PC-3 (cell line): ENCODE measurements at regions not wholly inside any gene's neighbourhood (a gene's known extent, or its start where the extent isn't known, plus 50 kb on each side); places are given as distances from the start of the nearest gene placed in this dataset.

Experiments used
- ATAC-seq: fragments of 200-7000 bp; cut with Tn5 transposase; 2 replicates; pipeline ENCODE4 v1.9.1; 2020; ENCODE audit warnings: mild to moderate bottlenecking, moderate library complexity
- BruUV-seq: library from RNA; stranded (reverse); fragments of 400-500 nt; replicated peaks from 2 replicates; lab custom pipeline; 2021; lab: Mats Ljungman, UMichigan
- CTCF ChIA-PET: fragments of 300-600 bp; sonication (Branson Sonifier 250); formaldehyde crosslinking; loops from one replicate; lab custom pipeline; 2022; ENCODE audit warnings: antibody characterized with exemption; lab: Charles Lee
- POLR2A ChIA-PET: fragments of 300-600 bp; sonication (Branson Sonifier 250); formaldehyde crosslinking; loops from one replicate; lab custom pipeline; 2022; ENCODE audit warnings: antibody characterized with exemption; ENCODE audit not compliant: unreplicated experiment; lab: Charles Lee
- DNase-seq: peaks from one replicate; pipeline ENCODE4 v3.0.0-alpha.2; 2015
- H2AFZ ChIP-seq: fragments of 300-600 bp; sonication (generic); 2 replicates; pipeline ENCODE4 v1.6.0; 2016; ENCODE audit warnings: antibody characterized with exemption, low read length
- H3F3A ChIP-seq: fragments of 300-600 bp; sonication (generic); one replicate; pipeline ENCODE4 v1.6.0; 2017; ENCODE audit warnings: antibody characterized with exemption, low read length, control low read depth, mild to moderate bottlenecking; ENCODE audit not compliant: unreplicated experiment
- H3K27ac ChIP-seq: fragments of 300-600 bp; sonication (generic); 2 replicates; pipeline ENCODE4 v1.5.1; 2016; ENCODE audit warnings: mild to moderate bottlenecking, low read length
- H3K27me3 ChIP-seq: fragments of 300-600 bp; sonication (generic); 2 replicates; pipeline ENCODE4 v1.6.1; 2016; ENCODE audit warnings: low read length, mixed read lengths
- H3K36me3 ChIP-seq: fragments of 300-600 bp; sonication (generic); 2 replicates; pipeline ENCODE4 v1.6.1; 2016; ENCODE audit warnings: low read depth, mixed run types, low read length, mixed read lengths
- H3K4me1 ChIP-seq: fragments of 300-600 bp; sonication (generic); 2 replicates; pipeline ENCODE4 v1.5.1; 2016; ENCODE audit warnings: low read length; ENCODE audit not compliant: insufficient read depth
- H3K4me2 ChIP-seq: fragments of 300-600 bp; sonication (generic); 2 replicates; pipeline ENCODE4 v1.6.0; 2016; ENCODE audit warnings: low read length
- H3K4me3 ChIP-seq: fragments of 300-600 bp; sonication (generic); 2 replicates; pipeline ENCODE4 v1.5.1; 2016; ENCODE audit warnings: mild to moderate bottlenecking, low read length, mixed read lengths
- H3K79me2 ChIP-seq: fragments of 300-600 bp; sonication (generic); 2 replicates; pipeline ENCODE4 v1.6.1; 2017; ENCODE audit warnings: low read length, mixed read lengths
- H3K9ac ChIP-seq: fragments of 300-600 bp; sonication (generic); 2 replicates; pipeline ENCODE4 v1.6.0; 2016; ENCODE audit warnings: mild to moderate bottlenecking, low read length
- H3K9me2 ChIP-seq: fragments of 300-600 bp; sonication (generic); replicated peaks from 2 replicates; pipeline ENCODE4 v1.6.1; 2016; ENCODE audit warnings: mixed run types, low read length, mixed read lengths
- H3K9me3 ChIP-seq: fragments of 300-600 bp; sonication (generic); 2 replicates; pipeline ENCODE4 v1.6.1; 2016; ENCODE audit warnings: low read length, mixed read lengths
- H4K20me1 ChIP-seq: fragments of 300-600 bp; sonication (generic); 2 replicates; pipeline ENCODE4 v1.6.1; 2016; ENCODE audit warnings: low read length, mixed read lengths
- EZH2 ChIP-seq: fragments of 300-600 bp; sonication (generic); IDR thresholded peaks from one replicate; pipeline ENCODE4 v1.6.1; 2017; ENCODE audit warnings: antibody characterized with exemption, mild to moderate bottlenecking, low read length; ENCODE audit not compliant: unreplicated experiment
- EZH2phosphoT487 ChIP-seq: fragments of 300-600 bp; sonication (generic); IDR thresholded peaks from 2 replicates; pipeline ENCODE4 v1.6.1; 2018; ENCODE audit warnings: mild to moderate bottlenecking, antibody characterized with exemption, low read length, borderline replicate concordance
- intact Hi-C: fragments of 100-400 bp; cut with micrococcal nuclease; formaldehyde crosslinking; loops from 2 replicates; pipeline ENCODE4 v1.9.0; 2023
- TF ChIP-seq, protein P1 (sequence below): fragments of 300-600 bp; sonication (generic); conservative IDR thresholded peaks from 2 replicates; pipeline ENCODE4 v1.5.1; 2017; ENCODE audit warnings: antibody characterized with exemption, low read depth, mild to moderate bottlenecking, low read length

DNA sequence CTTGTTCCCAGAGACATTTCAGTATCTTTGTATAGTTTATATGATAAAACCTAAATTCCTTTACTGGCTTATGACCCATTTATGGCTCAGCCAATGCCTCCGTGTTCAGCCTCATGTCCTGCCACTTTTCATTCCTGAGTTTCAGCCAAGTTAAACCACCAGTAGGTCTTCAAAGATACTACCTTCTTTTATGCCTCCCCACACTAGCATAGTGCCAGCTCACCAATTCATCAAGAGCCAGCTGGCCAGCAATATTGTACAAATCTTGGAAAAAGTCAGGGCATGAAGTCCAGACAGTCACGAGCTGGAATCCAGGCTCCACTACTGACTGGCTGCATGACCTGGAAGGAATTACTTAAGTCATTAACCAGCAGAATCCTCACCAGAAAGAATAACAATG lies 446.0 kb downstream of the GPATCH2 start:
- Histone ChIP-seq H3K27me3 (no peaks in the 10 kb centered on the region), H3K4me3 (no peak overlapping the region), H2AFZ (no peak overlapping the region), H3K79me2 (no peaks in the 10 kb centered on the region), H3K4me2 (no peak overlapping the region), H3K9me3 (peaks cover 8% of the 10 kb centered on the region; the same call in 1 of the 2 replicates), H4K20me1 (no peaks in the 10 kb centered on the region), H3K9ac (no peak overlapping the region), H3K27ac (no peak overlapping the region), H3K9me2 (no peaks in the 10 kb centered on the region), H3K4me1 (no peaks in the 10 kb centered on the region), H3K36me3 (no peaks in the 10 kb centered on the region), H3F3A (no peaks in the 10 kb centered on the region)
- intact Hi-C loops, result no loop called here
- ATAC-seq (no peak), DNase-seq (no peak)
- no TSS peak for BruUV-seq
- POLR2A ChIA-PET, result no interaction called here
- TF ChIP-seq EZH2 (no peak), EZH2phosphoT487 (no peak)
- TF ChIP-seq, protein P1, sequence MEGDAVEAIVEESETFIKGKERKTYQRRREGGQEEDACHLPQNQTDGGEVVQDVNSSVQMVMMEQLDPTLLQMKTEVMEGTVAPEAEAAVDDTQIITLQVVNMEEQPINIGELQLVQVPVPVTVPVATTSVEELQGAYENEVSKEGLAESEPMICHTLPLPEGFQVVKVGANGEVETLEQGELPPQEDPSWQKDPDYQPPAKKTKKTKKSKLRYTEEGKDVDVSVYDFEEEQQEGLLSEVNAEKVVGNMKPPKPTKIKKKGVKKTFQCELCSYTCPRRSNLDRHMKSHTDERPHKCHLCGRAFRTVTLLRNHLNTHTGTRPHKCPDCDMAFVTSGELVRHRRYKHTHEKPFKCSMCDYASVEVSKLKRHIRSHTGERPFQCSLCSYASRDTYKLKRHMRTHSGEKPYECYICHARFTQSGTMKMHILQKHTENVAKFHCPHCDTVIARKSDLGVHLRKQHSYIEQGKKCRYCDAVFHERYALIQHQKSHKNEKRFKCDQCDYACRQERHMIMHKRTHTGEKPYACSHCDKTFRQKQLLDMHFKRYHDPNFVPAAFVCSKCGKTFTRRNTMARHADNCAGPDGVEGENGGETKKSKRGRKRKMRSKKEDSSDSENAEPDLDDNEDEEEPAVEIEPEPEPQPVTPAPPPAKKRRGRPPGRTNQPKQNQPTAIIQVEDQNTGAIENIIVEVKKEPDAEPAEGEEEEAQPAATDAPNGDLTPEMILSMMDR, result no peak
- CTCF ChIA-PET, result no interaction called here

DNA sequence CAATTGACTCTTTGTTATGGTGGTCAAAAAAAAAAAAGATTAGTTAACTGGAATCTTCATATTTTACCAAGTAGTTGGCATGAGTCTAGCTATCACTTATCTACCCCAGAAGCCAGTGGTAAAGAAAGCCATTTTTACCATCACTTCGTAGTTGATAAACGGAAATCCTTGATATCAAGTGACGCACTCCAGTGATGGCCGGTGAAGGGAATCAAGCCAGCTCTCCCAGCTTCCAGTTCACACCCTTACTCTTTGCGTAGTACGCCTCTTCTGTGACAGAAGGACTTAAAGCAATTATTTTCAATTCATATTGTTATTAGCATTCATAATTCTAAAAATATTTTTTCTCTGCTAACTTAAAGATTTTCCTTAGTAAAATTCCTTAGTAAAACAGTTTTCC lies 447.9 kb downstream of the GPATCH2 start:
- ChIA-PET POLR2A (no interaction called here), CTCF (no interaction called here)
- H3K9me2 ChIP-seq, result no peaks in the 10 kb centered on the region
- no peak overlapping the region for H3K4me3 ChIP-seq
- H3K9me3 ChIP-seq, result peaks cover 8% of the 10 kb centered on the region; the same call in 1 of the 2 replicates
- H2AFZ ChIP-seq, result no peak overlapping the region
- H4K20me1 ChIP-seq, result no peaks in the 10 kb centered on the region
- intact Hi-C loops, result no loop called here
- TF ChIP-seq EZH2 (no peak), EZH2phosphoT487 (no peak)
- TF ChIP-seq, protein P1, result no peak
- ATAC-seq, result no peak
- no peaks in the 10 kb centered on the region for H3K4me1 ChIP-seq
- BruUV-seq, result no TSS peak
- H3F3A ChIP-seq, result no peaks in the 10 kb centered on the region
- no peak for DNase-seq
- H3K79me2 ChIP-seq, result no peaks in the 10 kb centered on the region
- no peak overlapping the region for H3K27ac ChIP-seq
- peaks cover 2% of the 10 kb centered on the region; the same call in 1 of the 2 replicates for H3K27me3 ChIP-seq
- no peak overlapping the region for H3K4me2 ChIP-seq
- H3K36me3 ChIP-seq, result no peaks in the 10 kb centered on the region
- H3K9ac ChIP-seq, result no peak overlapping the region

DNA sequence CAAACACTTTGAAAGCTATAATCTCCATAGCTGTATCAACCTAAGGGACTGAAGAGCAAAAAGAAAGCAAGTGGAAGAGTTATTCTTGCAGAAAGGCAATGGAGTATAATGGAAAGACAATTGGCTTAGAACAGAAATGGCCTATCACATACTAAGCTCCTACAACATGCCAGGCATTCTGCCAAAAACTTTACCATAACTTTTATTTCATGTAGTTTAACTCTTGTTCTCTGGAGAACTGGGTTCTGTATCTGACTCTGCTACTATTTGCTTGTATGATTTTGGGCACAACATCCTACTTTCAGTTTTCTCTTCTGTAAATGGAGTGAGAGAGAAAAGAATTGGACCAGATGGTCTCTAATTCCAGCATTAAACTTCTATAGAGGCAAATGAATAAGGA lies 449.1 kb downstream of the GPATCH2 start:
- Histone ChIP-seq H4K20me1 (no peaks in the 10 kb centered on the region), H3K79me2 (no peaks in the 10 kb centered on the region), H3K27ac (no peak overlapping the region), H3K4me3 (no peak overlapping the region), H3K9me2 (no peaks in the 10 kb centered on the region), H2AFZ (no peak overlapping the region), H3F3A (no peaks in the 10 kb centered on the region), H3K36me3 (no peaks in the 10 kb centered on the region), H3K9ac (no peak overlapping the region), H3K27me3 (peaks cover 2% of the 10 kb centered on the region; the same call in 1 of the 2 replicates), H3K4me1 (no peaks in the 10 kb centered on the region), H3K9me3 (peaks cover 8% of the 10 kb centered on the region; the same call in 1 of the 2 replicates), H3K4me2 (no peak overlapping the region)
- TF ChIP-seq EZH2, result no peak
- TF ChIP-seq, protein P1, result no peak
- TF ChIP-seq EZH2phosphoT487, result no peak
- POLR2A ChIA-PET, result interaction anchor here (0.6 kb wide), 1 partner anchor 478 kb away, joined by 3 read pairs; no protein-coding TSS in a partner anchor
- CTCF ChIA-PET, result no interaction called here
- intact Hi-C loops, result no loop called here
- ATAC-seq (no peak), DNase-seq (no peak)
- BruUV-seq, result no TSS peak
